A549 (cell line): ENCODE measurements at regions not wholly inside any gene's neighbourhood (a gene's known extent, or its start where the extent isn't known, plus 50 kb on each side); places are given as distances from the start of the nearest gene placed in this dataset.

ENCODE experiments used
- ATAC-seq, 2 experiments: fragments of 200-7000 bp in 1 of 2; fragments of >200 bp in 1 of 2; cut with Nextera tagmentation in 1 of 2; cut with Tn5 transposase in 1 of 2; 3 replicates each; pipeline versions ENCODE4 v1.8.0 to v1.9.1; 2018 to 2020; ENCODE audit warnings: mild to moderate bottlenecking in 1 of 2, moderate library complexity in 1 of 2
- CTCF ChIA-PET: fragments of 300-600 bp; sonication (Branson Sonifier 250); formaldehyde crosslinking; extraction: SDS; loops from one replicate; lab custom pipeline; 2021; ENCODE audit warnings: antibody characterized with exemption, inconsistent platforms; lab: Yijun Ruan, JAX
- POLR2A ChIA-PET: fragments of 350-600 bp; formaldehyde crosslinking; extraction: SDS; loops from one replicate; lab custom pipeline; 2021; ENCODE audit warnings: antibody characterized with exemption, inconsistent platforms; lab: Yijun Ruan, JAX
- DNase-seq, 2 experiments: peaks; one replicate each; pipeline versions ENCODE4 v3.0.0 to v3.0.0-alpha.2; 2011 to 2016; ENCODE audit warnings: low read depth in 1 of 2, low spot score in 1 of 2
- FAIRE-seq: peaks from 2 replicates; lab custom pipeline; 2011; peaks lifted over from hg19 to GRCh38; lab: Jason Lieb, UNC
- H3K27ac ChIP-seq, 2 experiments: fragments of >200 bp; sonication (Bioruptor Twin); formaldehyde crosslinking; 3 replicates each; pipeline ENCODE4 v1.5.1; 2016 to 2017
- H3K4me1 ChIP-seq: fragments of >200 bp; sonication (Bioruptor Twin); formaldehyde crosslinking; 3 replicates; pipeline ENCODE4 v1.6.1; 2016
- H3K4me2 ChIP-seq: fragments of >200 bp; sonication (Bioruptor Twin); formaldehyde crosslinking; 3 replicates; pipeline ENCODE4 v1.6.1; 2016
- H3K4me3 ChIP-seq: fragments of >200 bp; sonication (Bioruptor Twin); formaldehyde crosslinking; 3 replicates; pipeline ENCODE4 v1.5.1; 2016
- H3K9me3 ChIP-seq: fragments of >200 bp; sonication (Bioruptor Twin); formaldehyde crosslinking; 3 replicates; pipeline ENCODE4 v1.6.1; 2016
- ATOH8 ChIP-seq: fragments of 250-450 bp; sonication (Bioruptor Pico); IDR thresholded peaks from 2 replicates; pipeline ENCODE4 v1.5.0; 2020; ENCODE audit warnings: low read depth, mild to moderate bottlenecking, moderate library complexity
- CBX2 ChIP-seq: fragments of 200-600 bp; sonication (generic); IDR thresholded peaks from 2 replicates; pipeline ENCODE4 v1.6.1; 2016; ENCODE audit warnings: low read depth, mild to moderate bottlenecking, borderline replicate concordance
- CEBPB ChIP-seq, 2 experiments: fragments of >200 bp in 1 of 2; sonication (Bioruptor Twin) in 1 of 2; formaldehyde crosslinking in 1 of 2; IDR thresholded peaks; 2 replicates each; pipeline ENCODE4 v1.6.1; 2012 to 2016
- ESRRA ChIP-seq: fragments of 150-350 bp; IDR thresholded peaks from 2 replicates; pipeline ENCODE4 v1.6.1; 2014; ENCODE audit warnings: mild to moderate bottlenecking, low read length, borderline replicate concordance
- FOSB ChIP-seq: fragments of 250-450 bp; sonication (Bioruptor Pico); IDR thresholded peaks from 2 replicates; pipeline ENCODE4 v1.5.0; 2020; ENCODE audit warnings: mild to moderate bottlenecking, moderate library complexity
- FOSL2 ChIP-seq, 2 experiments: fragments of 450-650 bp in 1 of 2; fragments of >200 bp in 1 of 2; sonication (Bioruptor Twin) in 1 of 2; formaldehyde crosslinking; IDR thresholded peaks; 2 replicates each; pipeline versions ENCODE4 v1.5.0 to v1.6.1; 2016 to 2020; ENCODE audit warnings: mild to moderate bottlenecking in 1 of 2, moderate library complexity in 1 of 2
- HDAC2 ChIP-seq: fragments of 200-600 bp; sonication (generic); IDR thresholded peaks from 2 replicates; pipeline ENCODE4 v1.6.1; 2016
- HOXB13 ChIP-seq: fragments of 250-450 bp; sonication (Bioruptor Pico); IDR thresholded peaks from 2 replicates; pipeline ENCODE4 v1.5.0; 2020; ENCODE audit warnings: low read depth, mild to moderate bottlenecking, moderate library complexity
- JUNB ChIP-seq: fragments of >200 bp; sonication (Bioruptor Twin); formaldehyde crosslinking; IDR thresholded peaks from 2 replicates; pipeline ENCODE4 v1.6.1; 2016
- KDM5A ChIP-seq: fragments of 200-600 bp; sonication (generic); IDR thresholded peaks from 2 replicates; pipeline ENCODE4 v1.6.1; 2016; ENCODE audit warnings: antibody characterized with exemption, mild to moderate bottlenecking
- PHF8 ChIP-seq: fragments of 200-600 bp; sonication (generic); IDR thresholded peaks from 2 replicates; pipeline ENCODE4 v1.6.1; 2016; ENCODE audit warnings: low read depth, mild to moderate bottlenecking, antibody characterized with exemption, moderate library complexity, borderline replicate concordance
- RAD21 ChIP-seq, 2 experiments: fragments of >200 bp in 1 of 2; sonication (Bioruptor Twin) in 1 of 2; formaldehyde crosslinking in 1 of 2; IDR thresholded peaks in 1 of 2; conservative IDR thresholded peaks in 1 of 2; 2 replicates in 1 of 2; 3 replicates in 1 of 2; pipeline ENCODE4 v1.6.1; 2012 to 2018; ENCODE audit warnings: inconsistent platforms in 1 of 2
- RCOR1 ChIP-seq: fragments of 150-350 bp; IDR thresholded peaks from 2 replicates; pipeline ENCODE4 v1.6.1; 2014; ENCODE audit warnings: antibody characterized with exemption, low read length, low read depth
- SREBF2 ChIP-seq: fragments of 450-650 bp; IDR thresholded peaks from 2 replicates; pipeline ENCODE4 v1.6.1; 2014; ENCODE audit warnings: mild to moderate bottlenecking, moderate library complexity
- ZC3H11A ChIP-seq: fragments of 450-650 bp; IDR thresholded peaks from 2 replicates; pipeline ENCODE4 v1.6.1; 2014; ENCODE audit warnings: antibody characterized with exemption, mild to moderate bottlenecking
- WGBS: methylation state at CpG from one replicate; pipeline ENCODE4 v1.1.6; 2017; ENCODE audit errors: missing lambda C conversion rate; 5-methylcytosine and 5-hydroxymethylcytosine counted together
- TF ChIP-seq, protein P1 (sequence below): IDR thresholded peaks from 2 replicates; pipeline ENCODE4 v1.6.1; 2012
- TF ChIP-seq, protein P2 (sequence below): fragments of 200-600 bp; sonication (generic); IDR thresholded peaks from 2 replicates; pipeline ENCODE4 v1.6.1; 2016; ENCODE audit warnings: antibody characterized with exemption, mild to moderate bottlenecking, moderate library complexity

DNA sequence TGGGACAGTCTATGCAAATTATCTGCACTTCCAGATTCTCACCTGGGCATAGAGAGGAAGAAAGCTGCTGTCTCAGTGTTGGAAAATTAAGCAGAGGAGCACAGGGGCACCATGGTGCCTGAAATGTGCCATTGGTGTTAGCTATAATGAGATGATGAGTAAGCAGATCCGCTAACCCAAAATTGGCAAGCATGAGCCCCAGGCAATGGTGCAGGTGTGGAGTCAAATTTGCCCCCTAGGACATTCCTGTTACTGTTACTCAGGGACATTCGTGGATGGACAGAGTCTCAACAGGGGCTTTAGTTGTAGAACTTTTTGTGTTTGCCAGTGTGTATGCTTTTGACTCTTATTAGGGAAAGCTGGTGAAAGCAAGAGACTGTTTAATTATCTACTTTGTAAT lies 385.2 kb upstream of the KLF6 start:
- no peak overlapping the region for H3K27ac ChIP-seq
- H3K4me3 ChIP-seq: no peak overlapping the region
- H3K9me3 ChIP-seq: peaks cover 2% of the 10 kb centered on the region; the same call in 1 of the 3 replicates
- H3K4me1 ChIP-seq: no peaks in the 10 kb centered on the region
- 78% methylated on average over 2 of the region's 2 CpGs for WGBS
- POLR2A ChIA-PET: interaction anchor here (0.8 kb wide), 1 partner anchor 385 kb away, joined by 3 read pairs; the partner anchor contains the start of gene KLF6
- ATAC-seq (no peak), DNase-seq (no peak), FAIRE-seq (no peak)
- CTCF ChIA-PET: interaction anchor here (0.6 kb wide), 1 partner anchor 60 kb away, joined by 3 read pairs; no protein-coding TSS in a partner anchor
- no peak overlapping the region for H3K4me2 ChIP-seq
- TF ChIP-seq JUNB (no peak), FOSB (CRISPR knock-in tag) (no peak)
- TF ChIP-seq, protein P1, sequence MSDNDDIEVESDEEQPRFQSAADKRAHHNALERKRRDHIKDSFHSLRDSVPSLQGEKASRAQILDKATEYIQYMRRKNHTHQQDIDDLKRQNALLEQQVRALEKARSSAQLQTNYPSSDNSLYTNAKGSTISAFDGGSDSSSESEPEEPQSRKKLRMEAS: no peak

DNA sequence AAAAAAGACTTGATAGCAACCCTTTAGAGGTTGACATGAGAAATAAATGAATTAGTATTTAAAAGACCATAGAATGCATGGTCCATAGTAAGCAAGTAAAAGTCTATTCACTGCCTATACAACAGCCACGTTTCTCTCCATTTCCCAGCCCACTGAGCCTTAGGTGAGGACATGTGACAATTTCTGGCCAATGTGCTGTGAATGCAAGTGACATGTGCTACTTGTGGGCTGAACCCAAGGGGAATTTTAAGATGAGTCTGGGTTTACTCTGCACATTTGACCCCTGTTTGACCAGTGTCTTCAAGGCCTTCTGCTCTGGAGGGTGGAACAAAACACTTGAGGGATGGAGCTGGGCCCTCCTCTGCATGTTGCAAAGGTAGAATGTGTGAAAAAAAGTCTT lies 384.4 kb upstream of the KLF6 start:
- CTCF ChIA-PET: interaction anchor here (0.9 kb wide), 1 partner anchor 182 kb away, joined by 4 read pairs; no protein-coding TSS in a partner anchor

DNA sequence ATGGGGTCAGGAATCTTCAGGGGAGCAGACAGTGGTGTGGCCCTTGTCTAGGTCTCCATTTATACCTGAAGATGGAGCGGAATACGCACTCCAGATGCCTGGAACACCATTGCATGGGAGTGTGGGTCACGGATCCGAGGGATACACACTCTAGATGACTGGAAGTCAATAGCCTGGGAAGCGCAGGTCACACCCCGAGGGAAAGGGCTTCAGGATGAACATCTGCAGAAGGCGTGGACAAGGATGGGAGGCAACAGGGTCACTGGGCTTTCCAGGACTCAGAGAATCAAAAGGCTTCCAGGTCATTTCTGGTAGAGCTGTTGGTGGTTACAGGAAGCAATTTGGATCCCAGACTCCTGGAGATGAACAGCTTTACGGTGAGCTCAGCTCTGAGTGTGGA lies 382.2 kb upstream of the KLF6 start:
- ATAC-seq (no peak), DNase-seq (no peak), FAIRE-seq (no peak)
- no peak overlapping the region for H3K4me3 ChIP-seq
- POLR2A ChIA-PET: no interaction called here
- H3K9me3 ChIP-seq: peaks cover 2% of the 10 kb centered on the region; the same call in 1 of the 3 replicates
- 74% methylated on average over 8 of the region's 8 CpGs for WGBS
- no peak overlapping the region for H3K27ac ChIP-seq
- CTCF ChIA-PET: interaction anchor here (1.0 kb wide), 1 partner anchor 10 kb away, joined by 3 read pairs; no protein-coding TSS in a partner anchor
- no peak overlapping the region for H3K4me2 ChIP-seq
- no peak for TF ChIP-seq FOSL2 (IDR thresholded peaks at IDR 0.05)
- TF ChIP-seq FOSL2 (CRISPR knock-in tag; IDR thresholded peaks at IDR 0.05): no peak
- TF ChIP-seq RCOR1: no peak
- TF ChIP-seq, protein P2, sequence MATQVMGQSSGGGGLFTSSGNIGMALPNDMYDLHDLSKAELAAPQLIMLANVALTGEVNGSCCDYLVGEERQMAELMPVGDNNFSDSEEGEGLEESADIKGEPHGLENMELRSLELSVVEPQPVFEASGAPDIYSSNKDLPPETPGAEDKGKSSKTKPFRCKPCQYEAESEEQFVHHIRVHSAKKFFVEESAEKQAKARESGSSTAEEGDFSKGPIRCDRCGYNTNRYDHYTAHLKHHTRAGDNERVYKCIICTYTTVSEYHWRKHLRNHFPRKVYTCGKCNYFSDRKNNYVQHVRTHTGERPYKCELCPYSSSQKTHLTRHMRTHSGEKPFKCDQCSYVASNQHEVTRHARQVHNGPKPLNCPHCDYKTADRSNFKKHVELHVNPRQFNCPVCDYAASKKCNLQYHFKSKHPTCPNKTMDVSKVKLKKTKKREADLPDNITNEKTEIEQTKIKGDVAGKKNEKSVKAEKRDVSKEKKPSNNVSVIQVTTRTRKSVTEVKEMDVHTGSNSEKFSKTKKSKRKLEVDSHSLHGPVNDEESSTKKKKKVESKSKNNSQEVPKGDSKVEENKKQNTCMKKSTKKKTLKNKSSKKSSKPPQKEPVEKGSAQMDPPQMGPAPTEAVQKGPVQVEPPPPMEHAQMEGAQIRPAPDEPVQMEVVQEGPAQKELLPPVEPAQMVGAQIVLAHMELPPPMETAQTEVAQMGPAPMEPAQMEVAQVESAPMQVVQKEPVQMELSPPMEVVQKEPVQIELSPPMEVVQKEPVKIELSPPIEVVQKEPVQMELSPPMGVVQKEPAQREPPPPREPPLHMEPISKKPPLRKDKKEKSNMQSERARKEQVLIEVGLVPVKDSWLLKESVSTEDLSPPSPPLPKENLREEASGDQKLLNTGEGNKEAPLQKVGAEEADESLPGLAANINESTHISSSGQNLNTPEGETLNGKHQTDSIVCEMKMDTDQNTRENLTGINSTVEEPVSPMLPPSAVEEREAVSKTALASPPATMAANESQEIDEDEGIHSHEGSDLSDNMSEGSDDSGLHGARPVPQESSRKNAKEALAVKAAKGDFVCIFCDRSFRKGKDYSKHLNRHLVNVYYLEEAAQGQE: no peak
- no peak for TF ChIP-seq HOXB13
- no peak for TF ChIP-seq CBX2
- no peak for TF ChIP-seq RAD21 (conservative IDR thresholded peaks at IDR 0.05 in 1 of 2, IDR thresholded peaks at IDR 0.05 in 1 of 2)
- TF ChIP-seq KDM5A: no peak
- no peak for TF ChIP-seq ZC3H11A
- no peaks in the 10 kb centered on the region for H3K4me1 ChIP-seq

More for the DNA sequence above, 384.4 kb upstream of the KLF6 start:
- Histone ChIP-seq H3K27ac (no peak overlapping the region), H3K4me3 (no peak overlapping the region), H3K4me1 (no peaks in the 10 kb centered on the region)
- DNase-seq: no peak
- no peak for FAIRE-seq
- no peak for TF ChIP-seq ATOH8 (CRISPR knock-in tag)
- no peak for TF ChIP-seq PHF8
- TF ChIP-seq, protein P2: no peak
- no peak for TF ChIP-seq SREBF2
- TF ChIP-seq CBX2: no peak
- no peak for TF ChIP-seq CEBPB (IDR thresholded peaks at IDR 0.05)
- no peak for TF ChIP-seq HOXB13
- no peak for TF ChIP-seq HDAC2
- no peak for TF ChIP-seq ESRRA
- TF ChIP-seq, all 56 proteins: peak for 0
- H3K4me2 ChIP-seq: no peak overlapping the region
- POLR2A ChIA-PET: no interaction called here
- H3K9me3 ChIP-seq: peaks cover 2% of the 10 kb centered on the region; the same call in 1 of the 3 replicates
- WGBS: 69% methylated on average over 1 of the region's 1 CpG
- ATAC-seq: no peak
